Fibroblast of villous mesenchyme (primary cell): ENCODE measurements at regions not wholly inside any gene's neighbourhood (a gene's known extent, or its start where the extent isn't known, plus 50 kb on each side); places are given as distances from the start of the nearest gene placed in this dataset.

Experiments used
- DNase-seq: peaks from one replicate; pipeline ENCODE4 v3.0.0-alpha.2; 2010; ENCODE audit warnings: low read depth
- H3K4me3 ChIP-seq: 2 replicates; pipeline ENCODE4 v1.5.1; 2011; ENCODE audit warnings: low read depth, mild to moderate bottlenecking, low read length
- CTCF ChIP-seq: IDR thresholded peaks from 2 replicates; pipeline ENCODE4 v1.5.1; 2012; ENCODE audit warnings: low read depth, mild to moderate bottlenecking, low read length; ENCODE audit not compliant: insufficient read depth

GRCh38 chr7:118478236-118478635 lies 253.7 kb downstream of the ANKRD7 start:
- DNase-seq: no peak
- TF ChIP-seq CTCF: no peak

GRCh38 chr7:118478931-118479330 lies 254.4 kb downstream of the ANKRD7 start:
- no peak overlapping the region for H3K4me3 ChIP-seq
- no peak for TF ChIP-seq CTCF
- no peak for DNase-seq

More at GRCh38 chr7:118478236-118478635, 253.7 kb downstream of the ANKRD7 start:
- no peak overlapping the region for H3K4me3 ChIP-seq

DNA sequence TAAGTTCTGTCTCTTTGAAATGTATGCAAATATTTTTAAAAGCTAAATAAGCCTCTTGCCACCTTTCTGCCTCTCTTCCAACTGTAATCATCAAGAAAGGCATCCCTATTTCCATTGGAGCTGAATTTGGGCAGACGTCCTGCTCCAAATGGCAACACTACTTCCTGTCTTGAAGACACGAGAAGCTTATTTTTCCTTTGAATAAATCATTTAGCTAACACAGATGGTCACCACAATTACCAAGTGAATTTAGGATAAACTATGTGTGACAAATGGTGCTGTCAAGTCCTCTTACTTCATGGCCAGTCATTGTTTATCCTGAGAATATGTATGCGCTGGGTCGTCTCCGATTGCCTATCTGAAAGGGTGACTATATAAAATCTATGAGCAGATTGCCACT lies 268.0 kb downstream of the ANKRD7 start:
- TF ChIP-seq CTCF: no peak
- no peak for DNase-seq
- H3K4me3 ChIP-seq: no peak overlapping the region

DNA sequence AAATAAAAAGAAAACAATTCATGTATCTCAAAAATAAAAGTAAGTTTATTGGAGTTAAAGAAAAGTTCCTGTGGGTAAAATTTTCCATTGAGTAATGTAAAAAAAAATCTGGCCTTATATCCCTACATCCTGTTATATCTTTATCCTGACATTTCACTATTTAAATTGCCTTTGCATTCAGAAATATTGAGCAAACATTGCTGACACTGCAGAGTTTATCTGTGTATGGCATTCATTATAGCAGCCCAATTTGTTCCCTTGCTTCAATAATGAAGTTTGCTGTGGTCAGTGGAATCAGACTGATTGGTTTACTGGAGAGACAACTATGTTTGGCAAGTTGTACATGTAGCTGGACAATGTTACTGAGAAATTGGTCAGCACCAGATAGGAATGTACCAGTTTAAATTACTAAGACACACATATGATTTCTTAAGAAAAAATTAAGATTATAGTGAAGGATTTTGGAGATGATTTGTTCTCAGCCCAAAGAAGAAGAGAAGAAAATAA lies 271.7 kb downstream of the ANKRD7 start:
- no peak for DNase-seq
- no peak overlapping the region for H3K4me3 ChIP-seq
- TF ChIP-seq CTCF: no peak

GRCh38 chr7:118502235-118502634 lies 277.7 kb downstream of the ANKRD7 start:
- no peak for TF ChIP-seq CTCF
- H3K4me3 ChIP-seq: no peak overlapping the region
- DNase-seq: no peak

DNA sequence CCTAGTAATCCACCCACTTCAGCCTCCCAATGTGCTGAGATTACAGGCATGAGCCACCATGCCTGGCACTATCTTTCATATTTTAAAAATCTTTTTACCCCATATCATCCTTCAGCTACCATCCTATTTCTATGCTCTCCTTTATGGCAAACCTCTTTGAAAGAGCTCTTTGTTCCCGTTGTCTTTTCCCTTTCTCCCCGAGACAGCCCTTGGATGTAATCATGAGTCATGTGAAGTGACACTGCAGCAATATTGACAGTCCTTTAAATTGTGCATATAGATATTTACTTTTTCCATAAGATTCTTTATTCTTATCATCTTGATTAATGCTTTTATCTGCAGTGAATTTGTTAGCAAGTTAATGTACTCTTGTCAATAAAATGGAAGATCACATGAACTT lies 286.6 kb downstream of the ANKRD7 start:
- TF ChIP-seq CTCF: no peak
- DNase-seq: no peak
- no peak overlapping the region for H3K4me3 ChIP-seq

GRCh38 chr7:118517275-118517674 lies 292.8 kb downstream of the ANKRD7 start:
- DNase-seq: no peak
- no peak overlapping the region for H3K4me3 ChIP-seq
- TF ChIP-seq CTCF: no peak
